ENCODE measurements at regions not wholly inside any gene's neighbourhood (a gene's known extent, or its start where the extent isn't known, plus 50 kb on each side); places are given as distances from the start of the nearest gene placed in this dataset.

- TF ChIP-seq SUZ12 (IDR thresholded peaks at IDR 0.05; ENCODE audit: extremely low read depth, insufficient read depth, insufficient read length) (no peak), YY1 (IDR thresholded peaks at IDR 0.05; ENCODE audit: insufficient read depth, insufficient read length) (no peak)
These were observed 71.4 kb upstream of the UGT8 start for GRCh38 chr4:114527170-114527569.
